ENCODE measurements at regions not wholly inside any gene's neighbourhood (a gene's known extent, or its start where the extent isn't known, plus 50 kb on each side); places are given as distances from the start of the nearest gene placed in this dataset.

DNA sequence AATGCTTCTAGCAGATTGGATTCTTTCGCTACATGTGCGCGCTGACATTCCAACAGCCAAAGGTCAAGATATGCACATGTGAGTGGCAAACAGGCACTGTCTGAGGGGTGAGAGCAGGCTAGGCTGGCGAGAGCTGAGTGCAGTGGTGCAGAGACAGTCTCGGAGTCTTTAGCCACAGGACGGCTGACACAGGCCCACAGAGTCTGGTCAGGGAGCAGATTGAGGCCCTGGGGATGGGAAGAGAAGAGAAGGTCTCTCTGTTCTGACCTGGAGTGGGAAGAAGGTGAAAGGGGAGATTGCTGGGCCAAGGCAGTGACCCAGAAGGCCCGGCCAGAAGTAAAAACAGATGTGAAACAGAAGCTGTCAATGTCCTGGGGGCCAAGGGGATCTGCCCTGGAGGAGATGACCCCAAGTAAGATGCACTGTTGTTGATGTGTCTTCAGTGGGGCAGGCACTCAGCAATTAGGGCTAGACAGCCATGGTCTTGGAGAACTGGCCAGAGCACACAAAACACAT, 197.8 kb downstream of the ETS1 start:
- DNase-seq (ENCODE audit: low spot score), result no peak

DNA sequence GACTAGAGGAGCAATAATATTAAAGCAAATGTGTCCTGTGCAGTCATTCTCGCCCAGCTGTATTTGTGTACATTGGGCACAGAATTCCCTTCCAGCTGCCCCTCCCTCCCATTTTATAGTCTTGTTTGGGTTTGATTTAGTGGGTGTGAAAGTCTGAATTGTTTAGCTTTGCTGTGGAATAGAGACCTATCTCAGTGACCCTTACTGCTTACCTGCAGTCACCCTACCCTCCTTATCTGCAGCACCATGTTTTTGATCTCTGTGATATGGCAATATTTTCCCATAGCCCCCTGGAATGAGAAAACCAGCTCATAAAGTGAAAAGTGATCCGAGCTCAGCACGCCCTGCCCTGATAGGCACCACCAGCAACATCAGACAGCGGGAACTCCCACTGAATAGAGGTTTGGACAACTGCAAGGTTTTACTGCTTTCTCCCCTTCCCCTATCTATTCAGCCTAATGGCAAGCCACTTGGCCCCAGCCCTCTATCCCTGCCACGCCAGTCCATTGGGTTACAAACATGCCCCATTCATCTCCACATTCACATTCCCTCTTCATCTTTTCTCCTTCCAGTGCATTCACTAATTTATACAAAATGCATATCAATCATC, 199.0 kb downstream of the ETS1 start:
- Mint-ChIP-seq H3K4me1 (peaks cover 15% of the 10 kb centered on the region), H3K27ac (no peak overlapping the region), H3K27me3 (ENCODE audit: insufficient read depth, low read depth, poor library complexity) (peaks cover 2% of the 10 kb centered on the region), H3K9me3 (no peaks in the 10 kb centered on the region), H3K4me3 (no peak overlapping the region), H3K36me3 (ENCODE audit: low read depth) (no peaks in the 10 kb centered on the region)
- no peaks in the 10 kb centered on the region for H3K27me3 ChIP-seq (ENCODE audit: insufficient read depth)
- H3F3A ChIP-seq (replicated peaks; ENCODE audit: low read depth), result no peaks in the 10 kb centered on the region
- H3K36me3 ChIP-seq (ENCODE audit: insufficient read depth), result no peaks in the 10 kb centered on the region
- H4K20me1 ChIP-seq (replicated peaks; ENCODE audit: insufficient read depth), result no peaks in the 10 kb centered on the region
- no peak for ATAC-seq
- DNase-seq (ENCODE audit: low spot score), result no peak
- no peak overlapping the region for H3K27ac ChIP-seq (ENCODE audit: low read depth)
- TF ChIP-seq, protein P1, sequence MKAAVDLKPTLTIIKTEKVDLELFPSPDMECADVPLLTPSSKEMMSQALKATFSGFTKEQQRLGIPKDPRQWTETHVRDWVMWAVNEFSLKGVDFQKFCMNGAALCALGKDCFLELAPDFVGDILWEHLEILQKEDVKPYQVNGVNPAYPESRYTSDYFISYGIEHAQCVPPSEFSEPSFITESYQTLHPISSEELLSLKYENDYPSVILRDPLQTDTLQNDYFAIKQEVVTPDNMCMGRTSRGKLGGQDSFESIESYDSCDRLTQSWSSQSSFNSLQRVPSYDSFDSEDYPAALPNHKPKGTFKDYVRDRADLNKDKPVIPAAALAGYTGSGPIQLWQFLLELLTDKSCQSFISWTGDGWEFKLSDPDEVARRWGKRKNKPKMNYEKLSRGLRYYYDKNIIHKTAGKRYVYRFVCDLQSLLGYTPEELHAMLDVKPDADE (IDR thresholded peaks at IDR 0.05), result no peak
- peaks cover 7% of the 10 kb centered on the region; the same call in 1 of the 2 replicates for H3K4me1 ChIP-seq (ENCODE audit: insufficient read depth)
- no peaks in the 10 kb centered on the region for H3K79me2 ChIP-seq (replicated peaks; ENCODE audit: insufficient read depth)
- H3K4me3 ChIP-seq, result no peak overlapping the region
- no peak overlapping the region for H2AFZ ChIP-seq
- H3K4me2 ChIP-seq, result no peak overlapping the region
- peaks cover 5% of the 10 kb centered on the region; the same call in 1 of the 2 replicates for H3K9me2 ChIP-seq (ENCODE audit: insufficient read depth)

More for the DNA sequence above, 197.8 kb downstream of the ETS1 start:
- no peaks in the 10 kb centered on the region for H3F3A ChIP-seq (replicated peaks; ENCODE audit: low read depth)
- TF ChIP-seq NANOG (IDR thresholded peaks at IDR 0.05; ENCODE audit: borderline replicate concordance) (no peak), ZNF331 (CRISPR knock-in tag; IDR thresholded peaks at IDR 0.05; ENCODE audit: low read depth) (no peak), JUNB (IDR thresholded peaks at IDR 0.05; ENCODE audit: unreplicated experiment) (no peak), STAT1 (IDR thresholded peaks at IDR 0.05; ENCODE audit: unreplicated experiment) (no peak), EZH2 (IDR thresholded peaks at IDR 0.05; ENCODE audit: low read depth, unreplicated experiment) (no peak)
- no peaks in the 10 kb centered on the region for H3K36me3 Mint-ChIP-seq (ENCODE audit: low read depth)
- H3K27ac ChIP-seq (ENCODE audit: low read depth), result no peak overlapping the region
- no peaks in the 10 kb centered on the region for H3K36me3 ChIP-seq (ENCODE audit: insufficient read depth)
- no peaks in the 10 kb centered on the region for H3K4me1 ChIP-seq (ENCODE audit: insufficient read depth)
- H3K4me1 Mint-ChIP-seq, result peaks cover 8% of the 10 kb centered on the region; the same call in 2 of the 3 replicates
- no peaks in the 10 kb centered on the region for H3K9me3 Mint-ChIP-seq
- no peak overlapping the region for H2AFZ ChIP-seq
- peaks cover 2% of the 10 kb centered on the region for H3K27me3 Mint-ChIP-seq (ENCODE audit: insufficient read depth, low read depth, poor library complexity)
- H4K20me1 ChIP-seq (replicated peaks; ENCODE audit: insufficient read depth), result no peaks in the 10 kb centered on the region
- no peak for ATAC-seq
- no peaks in the 10 kb centered on the region for H3K79me2 ChIP-seq (replicated peaks; ENCODE audit: insufficient read depth)
- H3K4me3 ChIP-seq, result no peak overlapping the region
- peaks cover 5% of the 10 kb centered on the region; the same call in 1 of the 2 replicates for H3K9me2 ChIP-seq (ENCODE audit: insufficient read depth)
- H3K27ac Mint-ChIP-seq, result no peak overlapping the region
- H3K27me3 ChIP-seq (ENCODE audit: insufficient read depth), result no peaks in the 10 kb centered on the region
- H3K4me2 ChIP-seq, result no peak overlapping the region
- H3K4me3 Mint-ChIP-seq, result no peak overlapping the region

DNA sequence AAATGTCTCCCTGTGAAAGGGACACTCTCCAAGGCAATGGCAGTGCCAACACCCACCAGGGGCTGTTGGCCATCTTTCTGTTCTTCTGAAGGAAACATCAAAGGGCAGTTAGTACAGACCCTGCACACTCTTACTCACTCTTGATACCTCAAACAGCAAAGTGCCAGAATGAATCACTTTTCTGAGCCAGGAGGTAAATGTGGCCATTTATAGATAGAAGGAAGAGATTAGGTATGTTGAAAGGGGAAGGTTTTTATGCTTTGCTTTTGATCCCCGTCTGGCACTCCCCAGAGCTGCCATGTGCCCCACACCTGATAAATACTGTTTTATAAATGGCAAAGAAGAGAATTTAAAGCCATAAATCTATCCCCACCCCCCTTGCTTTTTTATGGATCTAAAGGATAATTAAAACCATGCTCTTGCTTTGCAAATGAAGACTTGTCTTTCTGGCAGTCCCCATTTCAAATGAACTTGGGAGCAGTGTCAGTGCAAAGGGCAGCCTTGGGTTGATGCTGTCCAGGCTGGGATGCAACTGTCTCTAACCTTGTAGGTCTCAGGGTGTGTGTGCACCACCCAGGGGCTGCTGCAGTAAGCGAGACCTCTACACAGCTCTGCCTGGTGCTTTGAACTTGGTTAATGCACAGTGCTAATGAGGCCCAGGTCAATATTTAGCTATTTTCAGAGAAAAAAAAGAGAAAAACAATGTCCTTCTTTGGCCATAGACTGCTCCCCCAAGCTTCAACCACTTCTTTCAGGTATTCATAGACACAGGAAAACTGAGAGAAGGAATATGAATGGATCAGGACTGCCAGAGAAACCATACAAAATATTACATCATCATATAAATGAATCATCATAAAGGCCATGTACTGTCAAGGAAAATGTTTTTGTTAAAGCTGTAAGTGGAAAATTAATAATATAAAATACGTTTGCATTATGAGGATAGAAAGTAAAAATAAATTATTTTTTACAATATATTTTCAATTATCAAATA, 207.5 kb downstream of the ETS1 start:
- Mint-ChIP-seq H3K27me3 (ENCODE audit: insufficient read depth, low read depth, poor library complexity) (no peaks in the 10 kb centered on the region), H3K4me3 (no peak overlapping the region), H3K4me1 (peaks cover 7% of the 10 kb centered on the region), H3K36me3 (ENCODE audit: low read depth) (no peaks in the 10 kb centered on the region), H3K27ac (no peak overlapping the region), H3K9me3 (peaks cover 5% of the 10 kb centered on the region; the same call in 1 of the 3 replicates)
- H3K9me2 ChIP-seq (ENCODE audit: insufficient read depth), result no peaks in the 10 kb centered on the region
- no peaks in the 10 kb centered on the region for H3F3A ChIP-seq (replicated peaks; ENCODE audit: low read depth)
- no peaks in the 10 kb centered on the region for H3K36me3 ChIP-seq (ENCODE audit: insufficient read depth)
- ATAC-seq, result no peak
- H3K79me2 ChIP-seq (replicated peaks; ENCODE audit: insufficient read depth), result no peaks in the 10 kb centered on the region
- DNase-seq (ENCODE audit: low spot score), result no peak
- H3K4me1 ChIP-seq (ENCODE audit: insufficient read depth), result peaks cover 11% of the 10 kb centered on the region; the same call in 1 of the 2 replicates
- H3K27ac ChIP-seq (ENCODE audit: low read depth), result no peak overlapping the region
- no peak for TF ChIP-seq NANOG (IDR thresholded peaks at IDR 0.05; ENCODE audit: borderline replicate concordance)
- no peak for TF ChIP-seq JUNB (IDR thresholded peaks at IDR 0.05; ENCODE audit: unreplicated experiment)
- H3K4me3 ChIP-seq, result no peak overlapping the region
- H2AFZ ChIP-seq, result no peak overlapping the region
- no peaks in the 10 kb centered on the region for H4K20me1 ChIP-seq (replicated peaks; ENCODE audit: insufficient read depth)
- H3K27me3 ChIP-seq (ENCODE audit: insufficient read depth), result no peaks in the 10 kb centered on the region
- no peak overlapping the region for H3K4me2 ChIP-seq

Data from GM23338 (cell line).